GM19351 (cell line): ENCODE measurements at regions not wholly inside any gene's neighbourhood (a gene's known extent, or its start where the extent isn't known, plus 50 kb on each side); places are given as distances from the start of the nearest gene placed in this dataset.
"Not testable (repeated sequence)": the region's sequence is repeated elsewhere in the genome, so short reads cannot be mapped to it uniquely, and the experiment has no call there.

Source experiments
- ATAC-seq: cut with Tn5 transposase; IDR thresholded peaks from one replicate; pipeline ENCODE4 v1.9.1; 2021; ENCODE audit warnings: mild to moderate bottlenecking, moderate library complexity; ENCODE audit not compliant: unreplicated experiment

GRCh38 chr13:97772466-97772865, 181.0 kb upstream of the IPO5 start:
- ATAC-seq = not testable (repeated sequence)

- ATAC-seq = not testable (repeated sequence)
Measured at GRCh38 chr13:97774391-97775100, 178.9 kb upstream of the IPO5 start.

GRCh38 chr13:97780486-97780885, 173.0 kb upstream of the IPO5 start:
- no peak for ATAC-seq

- no peak for ATAC-seq
Measured at GRCh38 chr13:97781891-97782305, 171.6 kb upstream of the IPO5 start.

- ATAC-seq = no peak
Measured at GRCh38 chr13:97786510-97786909, 167.0 kb upstream of the IPO5 start.

GRCh38 chr13:97797553-97797952, 155.9 kb upstream of the IPO5 start:
- ATAC-seq = no peak

GRCh38 chr13:97798171-97798821, 155.2 kb upstream of the IPO5 start:
- ATAC-seq = no peak

GRCh38 chr13:97798836-97799235, 154.6 kb upstream of the IPO5 start:
- no peak for ATAC-seq

GRCh38 chr13:97802213-97802612, 151.3 kb upstream of the IPO5 start:
- ATAC-seq = no peak

GRCh38 chr13:97809576-97809975, 143.9 kb upstream of the IPO5 start:
- ATAC-seq = no peak

- ATAC-seq = no peak
Measured at GRCh38 chr13:97810152-97810551, 143.3 kb upstream of the IPO5 start.

GRCh38 chr13:97822377-97822776, 131.1 kb upstream of the IPO5 start:
- ATAC-seq = no peak

GRCh38 chr13:97826421-97827012, 127.0 kb upstream of the IPO5 start:
- no peak for ATAC-seq

GRCh38 chr13:97834250-97834649, 119.2 kb upstream of the IPO5 start:
- no peak for ATAC-seq

GRCh38 chr13:97843189-97843588, 110.3 kb upstream of the IPO5 start:
- no peak for ATAC-seq

- no peak for ATAC-seq
Measured at GRCh38 chr13:97844151-97844550, 109.3 kb upstream of the IPO5 start.

- ATAC-seq = peak; percentile 1
Measured at GRCh38 chr13:97848886-97849285, 104.6 kb upstream of the IPO5 start.

GRCh38 chr13:97849305-97849704, 104.2 kb upstream of the IPO5 start:
- ATAC-seq = peak; percentile 99

- ATAC-seq = no peak
Measured at GRCh38 chr13:97851269-97851668, 102.2 kb upstream of the IPO5 start.

GRCh38 chr13:97852181-97852874, 101.1 kb upstream of the IPO5 start:
- no peak for ATAC-seq

GRCh38 chr13:97853550-97853949, 99.9 kb upstream of the IPO5 start:
- no peak for ATAC-seq
